DMS53 treated with DMSO at 0.1 percent for 48 hours (cell line): ENCODE measurements at regions not wholly inside any gene's neighbourhood (a gene's known extent, or its start where the extent isn't known, plus 50 kb on each side); places are given as distances from the start of the nearest gene placed in this dataset.
"Not testable (repeated sequence)": the region's sequence is repeated elsewhere in the genome, so short reads cannot be mapped to it uniquely, and the experiment has no call there.

Experiments
- DNase-seq: peaks from one replicate; lab custom pipeline; 2025; ENCODE audit not compliant: unreplicated experiment; lab: John Stamatoyannopoulos, UW

DNA sequence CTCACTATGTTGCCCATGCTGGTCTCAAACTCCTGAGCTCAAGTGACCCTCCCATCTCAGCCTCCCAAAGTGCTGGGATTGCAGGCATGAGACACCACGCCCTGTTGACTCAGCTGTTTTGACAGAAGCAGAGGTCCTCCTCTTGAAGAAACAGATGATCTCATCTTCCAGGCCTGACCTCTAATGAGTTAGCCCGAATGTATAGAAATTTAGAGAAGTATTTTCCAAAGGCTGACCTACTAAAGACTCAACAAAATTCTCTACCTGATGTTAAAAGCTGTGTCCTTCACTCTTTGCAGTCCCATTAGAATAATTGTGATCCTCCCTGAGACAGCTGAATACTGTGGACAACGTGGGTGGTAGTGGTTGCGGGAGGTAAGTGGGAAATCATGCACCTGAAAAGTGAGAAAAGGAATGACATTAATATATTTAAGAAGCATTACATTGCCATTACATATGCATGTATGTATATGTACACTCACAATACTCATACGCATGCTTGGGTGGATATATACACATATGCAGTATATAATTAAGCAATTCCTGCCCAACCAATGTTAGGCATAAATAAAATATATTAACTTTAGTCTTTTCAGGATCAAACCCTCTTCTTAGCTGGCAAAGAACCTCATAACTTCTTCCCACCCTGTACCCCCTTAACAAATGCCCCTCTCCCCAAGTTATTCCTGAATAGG, 204.6 kb upstream of the NR2F2 start:
- DNase-seq = no peak

DNA sequence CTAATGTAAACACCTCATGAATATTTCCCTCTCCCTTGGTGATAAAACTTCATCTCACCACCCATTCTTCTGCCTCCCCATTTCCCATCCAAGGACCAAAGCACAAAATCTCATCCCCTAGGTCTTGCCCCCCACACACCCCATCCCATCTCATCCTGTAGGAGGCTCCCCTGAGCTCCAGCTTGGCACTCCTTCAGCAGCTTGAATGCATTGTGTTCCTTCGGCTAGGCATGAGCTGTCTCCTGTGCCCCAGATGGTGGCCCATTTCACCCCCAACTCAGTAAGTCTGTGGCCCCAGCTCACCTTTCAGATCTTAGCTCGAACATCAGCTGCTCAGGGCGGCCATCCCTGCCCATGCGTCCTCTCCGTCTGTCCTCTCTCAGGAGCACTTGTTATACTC, 203.6 kb upstream of the NR2F2 start:
- DNase-seq = no peak

DNA sequence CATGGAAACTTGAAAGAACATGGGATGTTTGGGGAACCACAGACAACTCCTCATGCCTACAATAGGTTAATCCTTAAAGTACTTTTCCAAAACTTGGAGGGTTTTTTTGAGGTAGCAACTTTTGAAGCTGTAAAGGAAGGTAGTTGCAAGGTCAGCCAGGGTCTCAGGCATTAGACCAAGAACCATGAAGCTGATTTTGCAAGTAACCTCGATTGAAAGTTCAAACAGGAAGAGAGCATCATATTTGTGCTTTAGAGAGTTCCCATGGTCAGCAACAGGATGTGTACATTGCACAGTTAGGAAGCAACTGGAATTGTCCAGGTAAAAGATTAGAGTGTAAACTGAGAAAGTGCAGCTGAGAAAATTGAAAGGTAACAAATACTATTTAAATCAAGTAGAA, 199.8 kb upstream of the NR2F2 start:
- no peak for DNase-seq

DNA sequence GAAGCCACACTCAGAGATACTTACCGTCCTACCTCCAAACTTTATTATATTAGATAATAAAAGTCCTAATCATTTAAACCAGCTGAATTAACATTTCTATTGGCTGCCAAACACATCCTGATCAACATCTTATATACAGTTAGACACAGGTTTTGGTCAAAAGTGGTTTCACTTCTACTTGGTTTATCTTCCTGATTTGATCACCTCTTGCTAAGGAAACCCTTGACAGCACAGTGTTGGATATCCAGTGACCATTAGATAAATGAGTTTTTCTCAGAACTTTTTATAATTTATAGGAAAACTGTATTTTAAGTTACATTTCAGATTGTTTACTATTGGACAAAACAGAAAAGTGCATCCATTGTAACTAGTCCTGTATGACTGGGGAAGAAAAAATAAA, 198.4 kb upstream of the NR2F2 start:
- DNase-seq = no peak

DNA sequence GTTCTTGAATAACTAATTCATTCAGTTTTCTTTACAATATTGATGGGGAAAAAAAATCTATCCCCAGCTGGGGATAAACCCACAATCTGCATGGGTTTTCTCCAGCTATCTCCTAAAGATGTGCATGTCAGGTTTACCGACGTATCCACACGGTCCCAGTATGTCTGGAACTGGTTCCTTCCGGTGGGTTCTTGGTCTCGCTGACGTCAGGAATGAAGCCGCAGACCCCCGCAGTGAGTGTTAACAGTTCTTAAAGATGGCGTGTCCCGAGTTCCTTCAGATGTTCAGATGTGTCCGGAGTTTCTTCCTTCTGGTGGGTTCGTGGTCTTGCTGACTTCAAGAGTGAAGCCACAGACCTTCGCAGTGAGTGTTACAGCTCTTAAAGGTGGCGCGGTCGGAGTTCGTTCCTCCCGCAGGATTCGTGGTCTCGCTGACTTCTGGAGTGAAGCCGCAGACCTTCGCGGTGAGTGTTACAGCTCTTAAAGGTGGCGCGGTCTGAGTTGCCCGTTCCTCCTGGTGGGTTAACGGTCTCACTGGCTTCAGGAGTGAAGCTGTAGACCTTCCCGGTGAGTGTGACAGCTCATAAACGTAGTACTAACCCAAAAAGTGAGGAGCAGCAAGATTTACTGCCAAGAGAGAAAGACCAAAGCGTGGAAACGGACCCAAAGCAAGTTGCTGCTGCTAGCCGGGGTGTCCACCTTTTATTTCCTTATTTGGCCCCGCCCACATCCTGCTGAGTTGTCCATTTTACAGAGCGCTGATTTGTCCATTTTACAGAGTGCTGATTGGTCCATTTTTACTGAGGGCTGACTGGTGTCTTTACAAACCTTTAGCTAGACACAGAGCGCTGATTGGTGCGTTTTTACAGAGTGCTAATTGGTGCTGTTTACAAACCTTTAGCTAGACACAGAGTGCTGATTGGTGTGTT, 195.1 kb upstream of the NR2F2 start:
- no peak for DNase-seq

DNA sequence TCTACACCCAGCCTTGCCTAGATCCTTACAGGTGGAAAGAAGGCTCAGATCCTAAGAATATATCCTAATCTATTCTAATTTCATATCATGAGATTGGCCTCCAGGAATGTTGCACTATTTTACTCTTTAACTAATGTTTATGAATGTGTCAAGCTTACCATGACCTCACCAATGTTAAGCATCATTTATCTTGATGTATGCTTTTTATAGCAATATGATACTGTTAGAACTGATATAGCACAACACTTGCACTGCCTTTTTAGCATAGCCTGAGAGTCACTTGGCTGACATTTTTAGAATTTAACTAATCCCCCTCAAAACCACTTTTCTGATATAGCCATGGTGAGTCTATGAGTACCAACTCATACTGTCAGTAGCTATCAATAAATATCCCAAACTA, 191.5 kb upstream of the NR2F2 start:
- DNase-seq = no peak

DNA sequence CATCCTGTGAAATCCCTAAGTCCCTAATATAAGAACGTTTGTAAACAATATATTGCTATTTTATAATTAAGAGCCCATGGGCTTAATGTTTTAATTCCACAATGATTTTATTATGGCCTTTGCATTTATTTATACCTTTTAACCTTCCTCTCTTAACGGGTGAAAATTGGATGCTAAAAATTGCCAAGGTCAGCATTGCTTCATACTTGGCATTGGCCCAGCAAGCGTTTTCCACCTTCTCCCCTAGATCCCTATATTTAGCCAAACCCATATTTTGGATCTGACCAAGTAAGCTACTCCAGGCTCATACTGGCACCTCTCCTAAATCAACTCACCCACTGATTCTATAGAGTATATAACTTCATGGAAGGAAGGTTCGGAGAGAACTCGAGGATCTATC, 188.0 kb upstream of the NR2F2 start:
- DNase-seq = no peak

DNA sequence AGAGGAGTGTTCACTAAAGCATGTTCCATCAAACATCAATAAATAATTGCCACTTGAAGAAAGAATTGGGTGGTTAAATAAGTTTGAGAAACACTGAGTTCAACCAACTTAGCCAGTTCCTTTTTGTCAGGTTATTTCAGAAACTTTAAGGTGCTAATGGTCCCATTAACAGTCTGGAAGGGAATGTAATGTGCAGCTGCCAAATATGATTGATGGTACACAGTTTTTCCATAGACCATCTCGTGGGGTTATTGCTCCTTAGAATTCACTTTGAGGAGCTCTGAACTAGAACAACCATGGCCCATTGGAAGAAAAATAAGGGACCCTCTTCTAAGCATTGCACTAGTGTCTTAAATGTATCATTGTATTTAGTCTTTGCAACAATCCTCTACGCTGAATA, 185.8 kb upstream of the NR2F2 start:
- no peak for DNase-seq

GRCh38 chr15:96146726-96147125, 183.8 kb upstream of the NR2F2 start:
- DNase-seq = no peak

GRCh38 chr15:96147267-96147666, 183.2 kb upstream of the NR2F2 start:
- DNase-seq = no peak

DNA sequence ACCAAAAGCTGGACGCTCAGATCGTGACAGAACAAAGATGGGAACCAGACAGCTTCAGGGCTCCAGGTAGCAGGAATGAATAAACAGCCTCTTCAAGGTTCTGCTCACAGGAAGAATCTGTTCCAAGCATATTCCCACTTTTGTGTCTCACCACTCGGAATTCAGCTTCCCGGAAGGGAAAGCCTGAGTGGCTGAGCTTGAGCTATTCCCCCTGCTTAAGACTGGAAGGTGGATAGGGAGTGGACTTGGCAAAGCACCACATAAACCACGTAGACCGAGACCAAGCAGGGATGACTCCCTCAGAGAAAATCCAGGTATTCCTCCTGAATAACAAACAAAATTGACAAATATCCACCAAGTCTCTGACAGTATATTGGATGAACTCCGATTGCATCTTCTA, 180.2 kb upstream of the NR2F2 start:
- DNase-seq = no peak

DNA sequence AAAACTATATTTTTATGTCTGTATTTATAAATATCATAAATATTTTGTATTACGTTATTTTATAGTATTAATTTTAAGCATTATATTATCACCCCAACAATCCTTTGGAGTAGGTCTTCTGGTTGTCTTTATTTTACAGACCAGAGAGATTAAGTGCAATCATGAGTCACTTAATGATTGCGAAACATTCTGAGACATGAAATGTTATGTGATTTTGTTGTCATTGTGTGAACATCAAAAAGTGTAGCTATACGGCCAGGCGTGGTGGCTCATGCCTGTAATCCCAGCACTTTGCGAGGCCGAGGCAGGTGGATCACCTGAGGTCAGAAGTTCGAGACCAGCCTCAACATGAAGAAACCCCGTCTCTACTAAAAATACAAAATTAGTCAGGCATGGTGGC, 178.8 kb upstream of the NR2F2 start:
- DNase-seq = not testable (repeated sequence)

GRCh38 chr15:96153929-96154328, 176.6 kb upstream of the NR2F2 start:
- no peak for DNase-seq

DNA sequence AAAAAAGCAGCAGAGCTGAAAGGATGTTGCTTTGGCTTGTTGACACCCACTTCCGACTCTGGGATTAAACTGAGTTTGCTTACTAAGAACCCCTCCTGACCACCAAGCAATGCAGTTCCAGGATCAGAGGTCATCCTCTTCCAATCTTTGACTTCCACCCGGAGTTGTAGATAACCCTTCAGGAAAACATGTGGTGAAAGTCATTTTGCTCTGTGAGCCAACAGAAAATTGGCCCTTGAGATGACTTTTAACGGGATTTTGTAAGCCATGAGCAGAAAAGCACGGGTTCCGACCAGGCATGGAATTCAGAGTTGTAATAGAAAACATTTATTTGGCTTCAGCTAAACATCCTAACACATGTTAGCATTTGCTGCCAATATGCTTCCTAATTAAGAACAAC, 171.6 kb upstream of the NR2F2 start:
- DNase-seq = no peak

DNA sequence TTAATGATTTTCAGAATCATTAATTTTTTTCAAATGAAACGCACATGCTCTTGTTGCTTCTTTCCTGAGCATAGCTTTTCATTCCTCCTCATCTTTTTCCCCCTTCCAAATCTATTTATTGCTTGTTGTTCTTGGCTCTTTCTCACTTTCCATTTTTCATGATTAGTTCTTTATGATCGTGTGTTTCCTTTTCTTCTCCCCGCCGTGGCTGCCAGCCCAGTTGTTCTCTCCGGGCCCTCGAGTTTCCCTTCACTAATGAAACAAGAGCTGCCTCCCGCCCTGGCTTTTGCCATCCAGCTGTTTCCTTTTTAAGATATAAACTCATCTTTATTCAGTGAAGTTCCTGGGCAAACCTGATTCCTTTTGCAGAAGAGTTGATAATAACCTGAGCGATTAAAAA, 170.2 kb upstream of the NR2F2 start:
- no peak for DNase-seq

GRCh38 chr15:96160800-96161199, 169.7 kb upstream of the NR2F2 start:
- no peak for DNase-seq

GRCh38 chr15:96162322-96162721, 168.2 kb upstream of the NR2F2 start:
- DNase-seq = no peak

DNA sequence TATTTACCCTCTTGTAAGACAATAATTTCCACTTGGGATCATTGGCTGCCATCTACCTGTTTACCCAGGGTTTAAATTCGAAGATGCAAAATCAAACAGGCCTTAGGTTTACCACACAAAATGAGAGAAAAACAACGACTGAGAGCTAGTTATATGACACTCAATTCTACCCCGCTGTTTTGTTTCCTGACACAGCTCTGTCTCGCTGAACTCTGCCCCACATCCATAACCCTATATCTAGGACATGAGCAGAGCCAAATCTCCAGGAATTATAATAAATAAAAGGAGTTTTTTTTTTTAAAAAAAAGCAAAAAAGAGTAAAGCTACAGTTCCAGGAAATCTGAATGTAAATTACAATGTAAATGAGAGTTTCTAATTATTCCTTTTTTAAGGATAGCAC, 165.4 kb upstream of the NR2F2 start:
- DNase-seq = no peak

DNA sequence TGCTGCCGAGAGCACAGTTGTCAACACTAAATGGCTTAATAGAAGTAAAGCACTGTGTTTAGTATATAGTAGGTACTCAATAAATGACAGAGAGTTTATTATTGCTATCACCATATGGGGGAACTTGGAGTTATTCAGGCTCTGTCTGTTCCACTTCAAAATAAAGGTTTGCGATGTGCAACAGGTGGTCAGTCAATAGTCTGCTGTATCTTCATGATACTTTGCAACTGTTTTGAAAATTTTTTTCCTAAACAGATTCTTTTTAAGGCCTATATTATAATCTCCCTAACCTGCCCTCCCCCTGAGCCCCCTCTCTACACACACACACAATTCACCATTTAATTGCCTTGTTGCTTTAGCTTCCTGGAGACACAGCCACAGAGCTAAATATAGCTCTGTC, 164.7 kb upstream of the NR2F2 start:
- no peak for DNase-seq

DNA sequence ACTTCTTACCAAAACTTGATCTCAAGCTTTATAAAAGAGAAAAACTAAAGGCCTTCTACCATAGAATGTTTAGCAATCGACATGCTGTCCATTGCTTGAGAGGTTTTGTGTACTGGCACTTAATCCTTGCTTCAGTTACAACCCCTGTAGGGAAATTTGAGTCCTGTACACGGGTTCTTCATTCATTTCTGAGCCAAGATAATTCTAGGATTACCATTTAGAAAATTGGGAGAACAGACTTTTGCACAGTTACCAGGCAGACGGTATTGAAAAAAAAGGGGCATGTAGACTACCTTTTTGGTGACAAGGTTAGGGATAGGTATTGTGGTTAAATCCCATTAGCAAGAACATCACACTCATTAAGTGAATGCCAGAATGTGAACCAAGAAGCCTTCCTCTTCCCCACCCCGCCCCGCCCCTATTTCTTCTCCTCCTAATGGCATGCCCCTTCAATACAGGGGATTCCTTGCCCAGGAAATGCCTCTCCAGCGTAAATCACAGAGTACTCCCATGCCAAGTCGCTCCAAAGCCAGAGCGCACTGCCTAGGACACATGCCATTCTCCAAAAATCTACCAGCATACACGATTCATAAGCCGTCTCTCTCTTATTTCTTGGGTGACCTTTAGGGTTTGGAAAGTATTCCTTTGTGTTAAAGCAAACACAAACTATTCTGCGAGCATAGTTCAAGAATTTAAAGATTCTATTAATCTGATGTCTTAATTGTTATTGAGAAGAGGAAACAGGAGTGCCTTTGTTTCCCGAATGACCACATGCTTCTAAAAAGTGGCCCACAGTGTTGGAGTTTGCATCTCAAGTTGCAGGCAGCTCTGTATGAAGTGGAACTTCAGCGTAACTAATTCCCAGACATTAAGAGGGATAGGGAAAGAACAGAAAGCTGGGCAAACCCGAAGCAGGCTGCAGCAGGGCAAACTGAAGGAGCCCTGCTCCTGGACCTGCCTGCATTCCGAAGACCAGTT, 164.0 kb upstream of the NR2F2 start:
- no peak for DNase-seq

- not testable (repeated sequence) for DNase-seq
These were observed 159.9 kb upstream of the NR2F2 start for GRCh38 chr15:96170616-96170978.
